ENCODE measurements at regions not wholly inside any gene's neighbourhood (a gene's known extent, or its start where the extent isn't known, plus 50 kb on each side); places are given as distances from the start of the nearest gene placed in this dataset.

- H3K9me3 Mint-ChIP-seq = peaks cover 10% of the 10 kb centered on the region
These were observed 144.6 kb upstream of the MMADHC start for GRCh38 chr2:149732001-149732685.

GRCh38 chr2:149731079-149731478, 143.5 kb upstream of the MMADHC start:
- Mint-ChIP-seq H3K36me3 (ENCODE audit: low read depth) (peaks cover 2% of the 10 kb centered on the region), H3K27me3 (ENCODE audit: low read depth) (no peaks in the 10 kb centered on the region), H3K4me1 (peaks cover 24% of the 10 kb centered on the region), H3K4me3 (no peak overlapping the region), H3K9me3 (peaks cover 5% of the 10 kb centered on the region), H3K27ac (ENCODE audit: unreplicated experiment) (no peak overlapping the region)
- DNase-seq (ENCODE audit: low read depth, low spot score) = no peak
- TF ChIP-seq CTCF (conservative IDR thresholded peaks at IDR 0.05) = no peak

More at GRCh38 chr2:149732001-149732685, 144.6 kb upstream of the MMADHC start:
- Mint-ChIP-seq H3K27me3 (ENCODE audit: low read depth) (no peaks in the 10 kb centered on the region), H3K27ac (ENCODE audit: unreplicated experiment) (no peak overlapping the region), H3K4me3 (no peak overlapping the region), H3K4me1 (peaks cover 23% of the 10 kb centered on the region), H3K36me3 (ENCODE audit: low read depth) (peaks cover 5% of the 10 kb centered on the region)
- TF ChIP-seq CTCF (conservative IDR thresholded peaks at IDR 0.05) = no peak
- no peak for DNase-seq (ENCODE audit: low read depth, low spot score)

- Mint-ChIP-seq H3K9me3 (no peaks in the 10 kb centered on the region), H3K27ac (ENCODE audit: unreplicated experiment) (no peak overlapping the region), H3K4me1 (peaks cover 30% of the 10 kb centered on the region), H3K36me3 (ENCODE audit: low read depth) (no peaks in the 10 kb centered on the region), H3K27me3 (ENCODE audit: low read depth) (no peaks in the 10 kb centered on the region), H3K4me3 (no peak overlapping the region)
- no peak for DNase-seq (ENCODE audit: low read depth, low spot score)
- no peak for TF ChIP-seq CTCF (conservative IDR thresholded peaks at IDR 0.05)
These were observed 142.0 kb upstream of the MMADHC start for GRCh38 chr2:149729586-149729985.

GRCh38 chr2:149727927-149728326, 140.4 kb upstream of the MMADHC start:
- peaks cover under 1% of the 10 kb centered on the region for H3K9me3 Mint-ChIP-seq
- no peak overlapping the region for H3K4me3 Mint-ChIP-seq
- no peaks in the 10 kb centered on the region for H3K27me3 Mint-ChIP-seq (ENCODE audit: low read depth)
- no peak for TF ChIP-seq CTCF (conservative IDR thresholded peaks at IDR 0.05)
- H3K36me3 Mint-ChIP-seq (ENCODE audit: low read depth) = no peaks in the 10 kb centered on the region
- H3K27ac Mint-ChIP-seq (ENCODE audit: unreplicated experiment) = peak overlapping the region; percentile 54
- DNase-seq (ENCODE audit: low read depth, low spot score) = no peak
- peaks cover 20% of the 10 kb centered on the region for H3K4me1 Mint-ChIP-seq

GRCh38 chr2:149725234-149725633, 137.7 kb upstream of the MMADHC start:
- Mint-ChIP-seq H3K36me3 (ENCODE audit: low read depth) (no peaks in the 10 kb centered on the region), H3K4me1 (peaks cover 20% of the 10 kb centered on the region), H3K9me3 (peaks cover 3% of the 10 kb centered on the region), H3K27me3 (ENCODE audit: low read depth) (no peaks in the 10 kb centered on the region), H3K4me3 (no peak overlapping the region), H3K27ac (ENCODE audit: unreplicated experiment) (no peak overlapping the region)
- TF ChIP-seq CTCF (conservative IDR thresholded peaks at IDR 0.05) = no peak
- no peak for DNase-seq (ENCODE audit: low read depth, low spot score)
